K562 (cell line): ENCODE measurements at regions not wholly inside any gene's neighbourhood (a gene's known extent, or its start where the extent isn't known, plus 50 kb on each side); places are given as distances from the start of the nearest gene placed in this dataset.

Experiments used
- ATAC-seq: fragments of 200-7000 bp; cut with Tn5 transposase; 3 replicates; pipeline ENCODE4 v1.9.1; 2020; ENCODE audit warnings: moderate library complexity
- BruUV-seq: library from RNA; stranded (reverse); fragments of 400-500 nt; replicated peaks from 2 replicates; lab custom pipeline; 2021; lab: Mats Ljungman, UMichigan
- CTCF ChIA-PET: fragments of 300-600 bp; formaldehyde crosslinking; extraction: SDS; loops from one replicate; lab custom pipeline; 2021; ENCODE audit warnings: low intra/inter-chr PET ratio; lab: Yijun Ruan, JAX
- POLR2A ChIA-PET: fragments of 300-600, 350-650 bp; sonication (Branson Sonifier 250); formaldehyde crosslinking; extraction: SDS; loops from one replicate; lab custom pipeline; 2021; ENCODE audit warnings: antibody characterized with exemption, inconsistent platforms; lab: Yijun Ruan, JAX
- DNase-seq, 4 experiments: peaks; one replicate each; pipeline versions ENCODE4 v3.0.0 to v3.0.0-alpha.2; 2011 to 2018; ENCODE audit warnings: low spot score in 3 of 4, mixed read lengths in 3 of 4; ENCODE audit errors: extremely low read depth in 1 of 4
- FAIRE-seq: peaks from 2 replicates; lab custom pipeline; 2011; peaks lifted over from hg19 to GRCh38; lab: Jason Lieb, UNC
- H2AFZ ChIP-seq: 2 replicates; pipeline ENCODE4 v1.6.0; 2011; ENCODE audit warnings: low read depth, low read length, control low read depth, inconsistent platforms
- H3K27ac ChIP-seq: fragments of 200-600 bp; 3 replicates; pipeline ENCODE4 v1.8.0; 2011; ENCODE audit warnings: low read depth, mild to moderate bottlenecking, control low read depth, inconsistent platforms, low read length, moderate library complexity, mixed read lengths; ENCODE audit errors: extremely low read depth
- H3K27me3 ChIP-seq, 2 experiments: fragments of 300-600 bp in 1 of 2; 2 replicates in 1 of 2; 3 replicates in 1 of 2; pipeline versions ENCODE4 v1.6.0 to v1.8.0; 2011; ENCODE audit warnings: inconsistent platforms in 2 of 2, low read length in 2 of 2, mild to moderate bottlenecking in 1 of 2, mixed read lengths in 1 of 2, moderate library complexity in 1 of 2; ENCODE audit not compliant: control insufficient read depth in 2 of 2, insufficient read depth in 2 of 2
- H3K36me3 ChIP-seq: fragments of 300-600 bp; 3 replicates; pipeline ENCODE4 v1.8.0; 2011; ENCODE audit warnings: mild to moderate bottlenecking, low read length, inconsistent platforms; ENCODE audit not compliant: control insufficient read depth, insufficient read depth
- H3K4me1 ChIP-seq, 2 experiments: fragments of 200-600 bp in 1 of 2; replicated peaks in 1 of 2; 2 replicates in 1 of 2; 3 replicates in 1 of 2; pipeline versions ENCODE4 v1.5.1 to v1.8.0; 2011; ENCODE audit warnings: inconsistent platforms in 2 of 2, low read length in 2 of 2, mild to moderate bottlenecking in 1 of 2, mixed read lengths in 1 of 2, moderate library complexity in 1 of 2; ENCODE audit not compliant: control insufficient read depth in 2 of 2, insufficient read depth in 2 of 2
- H3K4me2 ChIP-seq: 2 replicates; pipeline ENCODE4 v1.6.1; 2011; ENCODE audit warnings: low read length, control low read depth, inconsistent platforms, mixed read lengths; ENCODE audit not compliant: insufficient read depth
- H3K4me3 ChIP-seq: fragments of 200-600 bp; sonication (generic), shearing (Covaris generic); 2 replicates; pipeline ENCODE4 v1.5.1; 2016; ENCODE audit warnings: control low read depth, inconsistent platforms
- H3K79me2 ChIP-seq: fragments of 200-600 bp; 3 replicates; pipeline ENCODE4 v1.8.0; 2011; ENCODE audit warnings: low read length, inconsistent platforms; ENCODE audit not compliant: control insufficient read depth, insufficient read depth
- H3K9ac ChIP-seq, 2 experiments: 2 replicates each; pipeline versions ENCODE4 v1.6.0 to v1.6.1; 2011; ENCODE audit warnings: low read depth in 2 of 2, low read length in 2 of 2, control low read depth in 1 of 2, inconsistent platforms in 1 of 2, mild to moderate bottlenecking in 1 of 2, mixed read lengths in 1 of 2; ENCODE audit not compliant: insufficient read depth in 1 of 2
- H3K9me1 ChIP-seq: one replicate; pipeline ENCODE4 v1.6.0; 2011; ENCODE audit warnings: inconsistent platforms, mild to moderate bottlenecking, low read length, moderate library complexity; ENCODE audit not compliant: control insufficient read depth, insufficient read depth
- H3K9me3 ChIP-seq: replicated peaks from 2 replicates; pipeline ENCODE4 v1.5.1; 2011; ENCODE audit warnings: low read depth, low read length, inconsistent platforms; ENCODE audit not compliant: control insufficient read depth, insufficient read depth
- H4K20me1 ChIP-seq: replicated peaks from 2 replicates; pipeline ENCODE4 v1.6.1; 2011; ENCODE audit warnings: low read length, inconsistent platforms, mixed read lengths; ENCODE audit not compliant: control insufficient read depth, insufficient read depth
- ATF3 ChIP-seq, 2 experiments: fragments of 450-650 bp in 1 of 2; sonication (generic) in 1 of 2; formaldehyde crosslinking in 1 of 2; IDR thresholded peaks in 1 of 2; conservative IDR thresholded peaks in 1 of 2; 2 replicates each; pipeline versions ENCODE4 v1.6.1 to v1.8.1; 2016 to 2023; ENCODE audit warnings: mild to moderate bottlenecking in 2 of 2, moderate library complexity in 2 of 2, inconsistent platforms in 1 of 2, missing genetic modification reagents in 1 of 2
- NFIC ChIP-seq: fragments of 450-650 bp; IDR thresholded peaks from 2 replicates; pipeline ENCODE4 v1.6.1; 2017; ENCODE audit warnings: mild to moderate bottlenecking, inconsistent platforms
- NFYB ChIP-seq: IDR thresholded peaks from 2 replicates; pipeline ENCODE4 v1.6.1; 2011; ENCODE audit warnings: mild to moderate bottlenecking, moderate library complexity; ENCODE audit not compliant: insufficient read length; ENCODE audit errors: extremely low read depth
- RFX7 ChIP-seq: fragments of 250-450 bp; sonication (Bioruptor Pico); IDR thresholded peaks from 2 replicates; pipeline ENCODE4 v1.5.1; 2021; ENCODE audit warnings: mild to moderate bottlenecking
- TAL1 ChIP-seq: fragments of 450-650 bp; IDR thresholded peaks from 2 replicates; pipeline ENCODE4 v1.6.1; 2016; ENCODE audit warnings: mild to moderate bottlenecking
- ZNF3 ChIP-seq: fragments of 250-450 bp; sonication (Bioruptor Pico); IDR thresholded peaks from 2 replicates; pipeline ENCODE4 v1.5.0; 2021; ENCODE audit warnings: mild to moderate bottlenecking, moderate library complexity
- WGBS: fragments of 100-300 bp; shearing (Covaris generic); methylation state at CpG from one replicate; pipeline ENCODE4 v1.1.6; 2016; ENCODE audit warnings: low coverage, mixed read lengths; ENCODE audit not compliant: insufficient coverage; ENCODE audit errors: missing lambda C conversion rate; 5-methylcytosine and 5-hydroxymethylcytosine counted together
- in situ Hi-C: fragments of 300-500 bp; cut with MboI; formaldehyde crosslinking; loops from 4 replicates; pipeline ENCODE4 v1.15.0; 2018; ENCODE audit warnings: inconsistent platforms, mixed read lengths
- intact Hi-C: fragments of 100-400 bp; cut with micrococcal nuclease; formaldehyde crosslinking; loops from 2 replicates; pipeline ENCODE4 v1.14.2; 2022
- TF ChIP-seq, protein P1 (sequence below): fragments of 450-650 bp; IDR thresholded peaks from 2 replicates; pipeline ENCODE4 v1.6.1; 2018; ENCODE audit not compliant: partially characterized antibody

- Histone ChIP-seq H3K9me1 (no peaks in the 10 kb centered on the region), H4K20me1 (no peaks in the 10 kb centered on the region), H3K79me2 (no peaks in the 10 kb centered on the region), H3K4me3 (no peak overlapping the region), H3K4me1 (no peaks in the 10 kb centered on the region), H2AFZ (no peak overlapping the region), H3K9me3 (no peaks in the 10 kb centered on the region), H3K27me3 (no peaks in the 10 kb centered on the region), H3K9ac (no peak overlapping the region), H3K27ac (no peak overlapping the region), H3K4me2 (no peak overlapping the region), H3K36me3 (no peaks in the 10 kb centered on the region)
- ChIA-PET CTCF (no interaction called here), POLR2A (no interaction called here)
- intact Hi-C loops (no loop called here), in situ Hi-C loops (no loop called here)
- no peak for FAIRE-seq
- no peak for ATAC-seq
- no peak for TF ChIP-seq TAL1
- TF ChIP-seq NFYB, result no peak
- no peak for TF ChIP-seq NFIC
- TF ChIP-seq ATF3 (IDR thresholded peaks at IDR 0.05), result no peak
- no peak for TF ChIP-seq ATF3 (CRISPR knock-in tag; conservative IDR thresholded peaks at IDR 0.05)
- no peak for TF ChIP-seq RFX7 (CRISPR knock-in tag)
- TF ChIP-seq, protein P1, sequence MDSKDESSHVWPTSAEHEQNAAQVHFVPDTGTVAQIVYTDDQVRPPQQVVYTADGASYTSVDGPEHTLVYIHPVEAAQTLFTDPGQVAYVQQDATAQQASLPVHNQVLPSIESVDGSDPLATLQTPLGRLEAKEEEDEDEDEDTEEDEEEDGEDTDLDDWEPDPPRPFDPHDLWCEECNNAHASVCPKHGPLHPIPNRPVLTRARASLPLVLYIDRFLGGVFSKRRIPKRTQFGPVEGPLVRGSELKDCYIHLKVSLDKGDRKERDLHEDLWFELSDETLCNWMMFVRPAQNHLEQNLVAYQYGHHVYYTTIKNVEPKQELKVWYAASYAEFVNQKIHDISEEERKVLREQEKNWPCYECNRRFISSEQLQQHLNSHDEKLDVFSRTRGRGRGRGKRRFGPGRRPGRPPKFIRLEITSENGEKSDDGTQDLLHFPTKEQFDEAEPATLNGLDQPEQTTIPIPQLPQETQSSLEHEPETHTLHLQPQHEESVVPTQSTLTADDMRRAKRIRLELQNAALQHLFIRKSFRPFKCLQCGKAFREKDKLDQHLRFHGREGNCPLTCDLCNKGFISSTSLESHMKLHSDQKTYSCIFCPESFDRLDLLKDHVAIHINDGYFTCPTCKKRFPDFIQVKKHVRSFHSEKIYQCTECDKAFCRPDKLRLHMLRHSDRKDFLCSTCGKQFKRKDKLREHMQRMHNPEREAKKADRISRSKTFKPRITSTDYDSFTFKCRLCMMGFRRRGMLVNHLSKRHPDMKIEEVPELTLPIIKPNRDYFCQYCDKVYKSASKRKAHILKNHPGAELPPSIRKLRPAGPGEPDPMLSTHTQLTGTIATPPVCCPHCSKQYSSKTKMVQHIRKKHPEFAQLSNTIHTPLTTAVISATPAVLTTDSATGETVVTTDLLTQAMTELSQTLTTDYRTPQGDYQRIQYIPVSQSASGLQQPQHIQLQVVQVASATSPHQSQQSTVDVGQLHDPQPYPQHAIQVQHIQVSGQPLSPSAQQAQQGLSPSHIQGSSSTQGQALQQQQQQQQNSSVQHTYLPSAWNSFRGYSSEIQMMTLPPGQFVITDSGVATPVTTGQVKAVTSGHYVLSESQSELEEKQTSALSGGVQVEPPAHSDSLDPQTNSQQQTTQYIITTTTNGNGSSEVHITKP, result no peak
- TF ChIP-seq ZNF3 (CRISPR knock-in tag), result no peak
- no peak for DNase-seq
- BruUV-seq, result no TSS peak
- 0% methylated on average over 4 of the region's 4 CpGs for WGBS
Measured at GRCh38 chr20:6450841-6451240, 316.6 kb upstream of the BMP2 start.
